SK-N-DZ (cell line): ENCODE measurements at regions not wholly inside any gene's neighbourhood (a gene's known extent, or its start where the extent isn't known, plus 50 kb on each side); places are given as distances from the start of the nearest gene placed in this dataset.
"Not testable (repeated sequence)": the region's sequence is repeated elsewhere in the genome, so short reads cannot be mapped to it uniquely, and the experiment has no call there.

ENCODE experiments used
- DNase-seq: peaks from one replicate; pipeline ENCODE4 v3.0.0-alpha.2; 2015; ENCODE audit warnings: low spot score

GRCh38 chr22:48425641-48426040, 1402.0 kb downstream of the BRD1 start:
- DNase-seq: no peak

GRCh38 chr22:48425091-48425506, 1402.6 kb downstream of the BRD1 start:
- no peak for DNase-seq

- no peak for DNase-seq
Observed at GRCh38 chr22:48424661-48425060, 1403.0 kb downstream of the BRD1 start.

DNA sequence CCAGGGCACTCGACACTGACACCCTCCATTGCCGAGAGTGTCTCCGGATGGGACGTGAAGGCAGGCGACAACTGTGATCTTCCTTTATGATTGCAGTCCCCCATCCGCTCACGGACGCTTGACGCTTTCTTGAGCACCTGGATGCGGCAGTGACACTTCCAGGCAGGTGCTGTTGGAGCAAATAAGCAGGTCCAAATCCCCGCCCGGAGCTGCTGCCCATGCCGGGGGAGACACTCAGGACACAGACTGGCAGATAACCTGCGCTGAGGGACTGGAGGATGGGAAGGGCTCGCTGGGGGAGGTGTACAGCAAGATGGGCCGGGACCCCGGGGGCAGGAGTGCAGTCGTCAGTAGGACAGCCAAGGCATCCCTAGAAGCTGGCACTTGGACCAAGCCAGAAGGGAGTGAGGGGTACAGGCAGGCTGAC, 1403.5 kb downstream of the BRD1 start:
- no peak for DNase-seq

GRCh38 chr22:48423481-48423911, 1404.2 kb downstream of the BRD1 start:
- no peak for DNase-seq

- DNase-seq: no peak
Observed at GRCh38 chr22:48422900-48423480, 1404.7 kb downstream of the BRD1 start.

GRCh38 chr22:48418831-48419230, 1408.8 kb downstream of the BRD1 start:
- no peak for DNase-seq

DNA sequence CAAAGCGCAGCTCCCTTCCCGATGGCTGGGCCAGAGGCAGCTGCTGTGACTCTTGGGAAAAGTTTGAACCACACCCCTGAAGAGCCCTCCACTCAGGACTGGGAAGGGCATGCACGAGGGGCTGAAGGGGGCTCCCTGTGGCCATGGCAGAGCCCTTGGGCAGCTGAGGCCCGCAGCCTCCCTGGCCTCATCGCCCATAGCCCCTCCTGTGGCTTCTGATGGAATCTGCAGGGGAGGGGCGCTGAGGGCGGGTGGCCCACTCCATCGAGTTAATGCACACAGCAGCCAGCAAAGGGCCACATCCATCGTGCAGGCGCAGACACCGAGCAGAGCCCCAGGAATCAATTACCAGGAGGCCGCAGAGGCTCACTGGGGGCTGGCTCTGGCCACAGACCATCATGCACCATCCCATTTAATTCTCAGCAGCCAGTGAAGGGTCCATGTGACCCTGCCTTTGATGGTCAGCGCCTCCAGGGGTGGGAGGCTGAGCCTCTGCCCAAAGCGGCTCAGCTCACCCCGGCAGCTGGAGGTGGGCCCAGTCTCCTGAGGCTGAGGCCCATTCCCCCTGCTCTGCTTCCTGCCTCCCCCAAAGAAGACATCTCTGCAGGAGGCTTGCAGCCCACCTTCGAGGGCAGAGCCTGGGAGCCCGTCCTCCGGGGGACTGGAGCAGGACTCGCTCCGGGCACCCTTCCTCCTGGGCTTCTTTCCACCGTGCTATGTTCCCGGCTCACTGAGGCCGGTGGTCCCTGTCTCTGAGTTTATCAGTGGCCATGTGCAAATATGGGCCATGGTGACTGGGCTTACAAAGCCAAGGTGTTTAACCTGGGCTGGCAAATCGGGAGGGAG, 1410.2 kb downstream of the BRD1 start:
- no peak for DNase-seq

- no peak for DNase-seq
Observed at GRCh38 chr22:48416396-48417224, 1411.1 kb downstream of the BRD1 start.

DNA sequence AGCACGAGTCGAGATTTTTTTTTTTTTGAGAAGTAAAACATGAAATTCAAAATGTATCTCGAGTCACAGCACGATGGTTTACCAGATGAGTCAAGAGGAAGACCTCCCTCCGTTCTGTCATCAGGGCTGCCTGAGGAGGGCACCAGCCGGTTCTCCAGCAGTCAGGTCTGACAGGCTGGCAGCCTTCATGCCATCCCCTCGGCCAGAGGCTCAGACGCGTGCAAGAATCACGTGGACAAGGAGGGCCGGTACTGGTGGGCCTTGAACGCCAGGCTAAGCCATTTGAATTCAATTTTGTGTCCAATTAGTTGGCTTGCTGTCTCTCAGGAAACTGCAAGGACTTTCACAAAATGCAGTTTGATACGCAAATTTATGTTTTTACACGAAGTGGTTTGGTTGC, 1412.2 kb downstream of the BRD1 start:
- no peak for DNase-seq

GRCh38 chr22:48414651-48415050, 1413.0 kb downstream of the BRD1 start:
- DNase-seq: no peak

- not testable (repeated sequence) for DNase-seq
Observed at GRCh38 chr22:48412931-48413330, 1414.7 kb downstream of the BRD1 start.

DNA sequence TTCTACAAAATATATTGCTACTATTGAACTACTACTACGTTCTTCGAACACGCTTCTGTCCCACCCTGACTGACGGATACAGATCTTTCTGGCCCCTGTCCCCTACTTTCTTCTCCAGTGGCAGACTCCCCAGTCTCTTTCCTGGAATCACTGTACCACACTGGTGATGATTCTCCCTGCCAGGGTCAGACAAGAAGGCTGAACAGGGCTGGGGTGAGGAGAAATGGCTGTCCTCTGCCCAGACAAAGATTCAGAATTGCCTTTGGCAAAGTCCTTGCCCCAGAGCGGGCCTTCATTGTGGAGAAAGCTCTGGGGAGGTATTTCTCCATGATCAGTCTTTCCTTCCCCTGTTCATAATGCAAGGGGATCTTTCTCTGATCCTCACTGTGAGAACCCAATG, 1417.1 kb downstream of the BRD1 start:
- DNase-seq: no peak

DNA sequence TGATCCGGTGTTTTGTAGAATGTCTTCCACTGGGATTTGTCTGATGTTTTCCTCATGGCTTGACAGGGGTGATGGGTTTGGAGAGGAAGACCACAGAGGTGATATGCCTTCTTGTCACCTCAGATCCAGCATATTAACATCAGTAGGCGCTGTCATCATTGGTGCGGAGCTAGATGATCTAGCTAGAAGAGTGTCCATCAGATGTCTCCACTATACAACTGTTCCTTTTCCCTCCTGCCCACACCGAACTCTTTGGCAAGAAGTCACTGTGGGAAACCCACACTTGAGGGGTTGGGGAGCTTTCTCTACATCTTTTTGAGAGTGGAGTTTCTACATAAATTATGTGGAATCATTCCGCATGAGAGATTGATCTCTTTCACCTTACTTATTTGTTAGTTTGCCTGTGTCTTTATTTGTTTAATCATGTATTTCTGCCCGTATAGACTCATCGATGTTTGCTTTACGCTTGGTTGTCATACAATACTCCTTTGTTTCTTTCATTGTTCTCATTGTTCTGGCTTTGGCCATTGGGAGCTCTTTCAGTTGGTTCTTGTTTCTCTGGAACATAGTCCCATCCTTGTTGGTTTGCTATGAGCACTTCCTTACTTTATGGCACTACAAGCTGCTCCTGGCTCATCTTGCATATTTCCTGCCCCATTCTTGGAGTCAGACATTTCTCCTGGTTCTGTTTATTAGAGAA, 1420.3 kb downstream of the BRD1 start:
- DNase-seq: no peak

GRCh38 chr22:48406161-48406560, 1421.5 kb downstream of the BRD1 start:
- no peak for DNase-seq

GRCh38 chr22:48405741-48406140, 1421.9 kb downstream of the BRD1 start:
- no peak for DNase-seq

GRCh38 chr22:48404801-48405447, 1422.7 kb downstream of the BRD1 start:
- DNase-seq: no peak

- DNase-seq: no peak
Observed at GRCh38 chr22:48403521-48404403, 1423.9 kb downstream of the BRD1 start.

DNA sequence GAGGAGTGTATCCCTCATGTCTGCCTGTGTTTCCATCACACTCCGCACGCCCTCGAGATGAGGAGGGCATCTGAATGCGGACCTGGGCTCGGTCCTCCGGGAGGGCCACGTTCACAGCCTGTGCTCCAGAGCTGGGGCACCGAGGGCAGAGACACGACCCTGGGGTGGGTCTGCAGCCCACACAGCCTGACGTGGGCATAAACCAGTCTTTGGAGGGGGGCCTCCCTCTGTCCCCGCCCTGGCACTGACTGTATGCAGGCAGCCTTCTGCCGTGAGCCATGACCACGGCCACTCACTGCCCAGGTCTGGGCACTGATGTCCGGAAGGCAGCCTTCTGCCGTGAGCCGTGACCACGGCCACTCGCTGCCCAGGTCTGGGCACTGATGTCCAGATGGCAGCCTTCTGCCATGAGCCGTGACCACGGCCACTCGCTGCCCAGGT, 1425.1 kb downstream of the BRD1 start:
- DNase-seq: no peak

DNA sequence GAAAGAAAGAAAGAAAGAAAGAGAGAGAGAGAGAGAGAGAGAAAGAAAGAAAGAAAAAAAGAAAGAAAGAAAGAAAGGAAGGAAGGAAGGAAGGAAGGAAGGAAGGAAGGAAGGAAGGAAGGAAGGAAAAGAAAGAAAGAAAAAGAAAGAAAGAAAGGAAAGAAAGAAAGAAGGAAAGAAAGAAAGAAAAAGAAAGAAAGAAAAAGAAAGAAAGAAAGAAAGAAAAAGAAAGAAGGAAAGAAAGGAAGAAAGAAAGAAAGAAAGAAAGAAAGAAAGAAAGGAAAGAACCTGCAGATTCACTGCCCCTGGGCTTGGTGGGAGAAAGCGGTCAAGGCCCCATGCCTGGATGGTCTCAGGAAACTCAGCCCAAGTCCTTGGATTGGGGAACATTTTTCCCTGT, 1426.2 kb downstream of the BRD1 start:
- not testable (repeated sequence) for DNase-seq
